GM12878 (cell line): ENCODE measurements at regions not wholly inside any gene's neighbourhood (a gene's known extent, or its start where the extent isn't known, plus 50 kb on each side); places are given as distances from the start of the nearest gene placed in this dataset.

ENCODE experiments used
- FOXK2 ChIP-seq: fragments of 450-650 bp; IDR thresholded peaks from 2 replicates; pipeline ENCODE4 v1.6.1; 2017; ENCODE audit warnings: mild to moderate bottlenecking, moderate library complexity
- IKZF1 ChIP-seq: fragments of 450-650 bp; conservative IDR thresholded peaks from 2 replicates; pipeline ENCODE4 v1.6.1; 2017; ENCODE audit warnings: antibody characterized with exemption, mild to moderate bottlenecking
- PML ChIP-seq: IDR thresholded peaks from 2 replicates; pipeline ENCODE4 v1.6.1; 2012; ENCODE audit warnings: low read length, inconsistent platforms
- WRNIP1 ChIP-seq: IDR thresholded peaks from 2 replicates; pipeline ENCODE4 v1.6.1; 2011; ENCODE audit warnings: low read depth, low read length, improper control_type of control experiment, borderline replicate concordance
- TF ChIP-seq, protein P1 (sequence below): IDR thresholded peaks from 2 replicates; pipeline ENCODE4 v1.6.1; 2012; ENCODE audit warnings: improper control_type of control experiment, low read depth, low read length; ENCODE audit not compliant: insufficient replicate concordance
- TF ChIP-seq, protein P2 (sequence below): fragments of 450-650 bp; formaldehyde crosslinking; IDR thresholded peaks from 2 replicates; pipeline ENCODE4 v1.4.0; 2022; ENCODE audit warnings: mild to moderate bottlenecking, moderate library complexity
- TF ChIP-seq, protein P3 (sequence below): fragments of 450-650 bp; IDR thresholded peaks from 2 replicates; pipeline ENCODE4 v1.6.1; 2016; ENCODE audit warnings: mild to moderate bottlenecking, moderate library complexity, borderline replicate concordance

DNA sequence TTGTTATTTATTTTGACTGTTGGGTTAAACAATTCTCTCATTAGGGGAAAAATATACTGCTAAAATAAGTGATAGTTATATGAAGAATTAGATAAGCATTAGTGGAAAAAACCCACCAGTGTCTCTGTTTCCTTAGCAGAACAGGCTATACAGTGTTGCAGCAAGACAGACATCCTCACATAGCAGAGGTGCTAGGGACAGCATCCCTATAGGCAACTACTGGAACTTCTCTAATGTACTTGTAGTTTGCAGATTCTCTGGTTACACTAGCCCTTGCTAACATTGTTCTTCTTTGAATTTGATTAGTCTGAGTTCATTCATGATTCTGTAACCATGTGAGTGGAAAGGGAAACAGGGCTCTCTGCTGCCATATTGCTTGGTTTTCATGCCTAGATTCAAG, 661.8 kb upstream of the RGMB start (continued):
- TF ChIP-seq, protein P1, sequence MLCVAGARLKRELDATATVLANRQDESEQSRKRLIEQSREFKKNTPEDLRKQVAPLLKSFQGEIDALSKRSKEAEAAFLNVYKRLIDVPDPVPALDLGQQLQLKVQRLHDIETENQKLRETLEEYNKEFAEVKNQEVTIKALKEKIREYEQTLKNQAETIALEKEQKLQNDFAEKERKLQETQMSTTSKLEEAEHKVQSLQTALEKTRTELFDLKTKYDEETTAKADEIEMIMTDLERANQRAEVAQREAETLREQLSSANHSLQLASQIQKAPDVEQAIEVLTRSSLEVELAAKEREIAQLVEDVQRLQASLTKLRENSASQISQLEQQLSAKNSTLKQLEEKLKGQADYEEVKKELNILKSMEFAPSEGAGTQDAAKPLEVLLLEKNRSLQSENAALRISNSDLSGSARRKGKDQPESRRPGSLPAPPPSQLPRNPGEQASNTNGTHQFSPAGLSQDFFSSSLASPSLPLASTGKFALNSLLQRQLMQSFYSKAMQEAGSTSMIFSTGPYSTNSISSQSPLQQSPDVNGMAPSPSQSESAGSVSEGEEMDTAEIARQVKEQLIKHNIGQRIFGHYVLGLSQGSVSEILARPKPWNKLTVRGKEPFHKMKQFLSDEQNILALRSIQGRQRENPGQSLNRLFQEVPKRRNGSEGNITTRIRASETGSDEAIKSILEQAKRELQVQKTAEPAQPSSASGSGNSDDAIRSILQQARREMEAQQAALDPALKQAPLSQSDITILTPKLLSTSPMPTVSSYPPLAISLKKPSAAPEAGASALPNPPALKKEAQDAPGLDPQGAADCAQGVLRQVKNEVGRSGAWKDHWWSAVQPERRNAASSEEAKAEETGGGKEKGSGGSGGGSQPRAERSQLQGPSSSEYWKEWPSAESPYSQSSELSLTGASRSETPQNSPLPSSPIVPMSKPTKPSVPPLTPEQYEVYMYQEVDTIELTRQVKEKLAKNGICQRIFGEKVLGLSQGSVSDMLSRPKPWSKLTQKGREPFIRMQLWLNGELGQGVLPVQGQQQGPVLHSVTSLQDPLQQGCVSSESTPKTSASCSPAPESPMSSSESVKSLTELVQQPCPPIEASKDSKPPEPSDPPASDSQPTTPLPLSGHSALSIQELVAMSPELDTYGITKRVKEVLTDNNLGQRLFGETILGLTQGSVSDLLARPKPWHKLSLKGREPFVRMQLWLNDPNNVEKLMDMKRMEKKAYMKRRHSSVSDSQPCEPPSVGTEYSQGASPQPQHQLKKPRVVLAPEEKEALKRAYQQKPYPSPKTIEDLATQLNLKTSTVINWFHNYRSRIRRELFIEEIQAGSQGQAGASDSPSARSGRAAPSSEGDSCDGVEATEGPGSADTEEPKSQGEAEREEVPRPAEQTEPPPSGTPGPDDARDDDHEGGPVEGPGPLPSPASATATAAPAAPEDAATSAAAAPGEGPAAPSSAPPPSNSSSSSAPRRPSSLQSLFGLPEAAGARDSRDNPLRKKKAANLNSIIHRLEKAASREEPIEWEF, result no peak
- TF ChIP-seq WRNIP1, result no peak
- TF ChIP-seq PML, result no peak
- TF ChIP-seq FOXK2, result no peak
- TF ChIP-seq, protein P2, sequence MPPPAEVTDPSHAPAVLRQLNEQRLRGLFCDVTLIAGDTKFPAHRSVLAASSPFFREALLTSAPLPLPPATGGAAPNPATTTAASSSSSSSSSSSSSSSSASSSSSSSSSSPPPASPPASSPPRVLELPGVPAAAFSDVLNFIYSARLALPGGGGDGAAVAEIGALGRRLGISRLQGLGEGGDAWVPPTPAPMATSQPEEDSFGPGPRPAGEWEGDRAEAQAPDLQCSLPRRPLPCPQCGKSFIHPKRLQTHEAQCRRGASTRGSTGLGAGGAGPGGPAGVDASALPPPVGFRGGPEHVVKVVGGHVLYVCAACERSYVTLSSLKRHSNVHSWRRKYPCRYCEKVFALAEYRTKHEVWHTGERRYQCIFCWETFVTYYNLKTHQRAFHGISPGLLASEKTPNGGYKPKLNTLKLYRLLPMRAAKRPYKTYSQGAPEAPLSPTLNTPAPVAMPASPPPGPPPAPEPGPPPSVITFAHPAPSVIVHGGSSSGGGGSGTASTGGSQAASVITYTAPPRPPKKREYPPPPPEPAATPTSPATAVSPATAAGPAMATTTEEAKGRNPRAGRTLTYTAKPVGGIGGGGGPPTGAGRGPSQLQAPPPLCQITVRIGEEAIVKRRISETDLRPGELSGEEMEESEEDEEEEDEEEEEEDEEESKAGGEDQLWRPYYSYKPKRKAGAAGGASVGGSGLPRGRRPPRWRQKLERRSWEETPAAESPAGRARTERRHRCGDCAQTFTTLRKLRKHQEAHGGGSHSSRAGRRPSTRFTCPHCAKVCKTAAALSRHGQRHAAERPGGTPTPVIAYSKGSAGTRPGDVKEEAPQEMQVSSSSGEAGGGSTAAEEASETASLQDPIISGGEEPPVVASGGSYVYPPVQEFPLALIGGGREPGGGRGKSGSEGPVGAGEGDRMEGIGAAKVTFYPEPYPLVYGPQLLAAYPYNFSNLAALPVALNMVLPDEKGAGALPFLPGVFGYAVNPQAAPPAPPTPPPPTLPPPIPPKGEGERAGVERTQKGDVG, result no peak
- TF ChIP-seq, protein P3, sequence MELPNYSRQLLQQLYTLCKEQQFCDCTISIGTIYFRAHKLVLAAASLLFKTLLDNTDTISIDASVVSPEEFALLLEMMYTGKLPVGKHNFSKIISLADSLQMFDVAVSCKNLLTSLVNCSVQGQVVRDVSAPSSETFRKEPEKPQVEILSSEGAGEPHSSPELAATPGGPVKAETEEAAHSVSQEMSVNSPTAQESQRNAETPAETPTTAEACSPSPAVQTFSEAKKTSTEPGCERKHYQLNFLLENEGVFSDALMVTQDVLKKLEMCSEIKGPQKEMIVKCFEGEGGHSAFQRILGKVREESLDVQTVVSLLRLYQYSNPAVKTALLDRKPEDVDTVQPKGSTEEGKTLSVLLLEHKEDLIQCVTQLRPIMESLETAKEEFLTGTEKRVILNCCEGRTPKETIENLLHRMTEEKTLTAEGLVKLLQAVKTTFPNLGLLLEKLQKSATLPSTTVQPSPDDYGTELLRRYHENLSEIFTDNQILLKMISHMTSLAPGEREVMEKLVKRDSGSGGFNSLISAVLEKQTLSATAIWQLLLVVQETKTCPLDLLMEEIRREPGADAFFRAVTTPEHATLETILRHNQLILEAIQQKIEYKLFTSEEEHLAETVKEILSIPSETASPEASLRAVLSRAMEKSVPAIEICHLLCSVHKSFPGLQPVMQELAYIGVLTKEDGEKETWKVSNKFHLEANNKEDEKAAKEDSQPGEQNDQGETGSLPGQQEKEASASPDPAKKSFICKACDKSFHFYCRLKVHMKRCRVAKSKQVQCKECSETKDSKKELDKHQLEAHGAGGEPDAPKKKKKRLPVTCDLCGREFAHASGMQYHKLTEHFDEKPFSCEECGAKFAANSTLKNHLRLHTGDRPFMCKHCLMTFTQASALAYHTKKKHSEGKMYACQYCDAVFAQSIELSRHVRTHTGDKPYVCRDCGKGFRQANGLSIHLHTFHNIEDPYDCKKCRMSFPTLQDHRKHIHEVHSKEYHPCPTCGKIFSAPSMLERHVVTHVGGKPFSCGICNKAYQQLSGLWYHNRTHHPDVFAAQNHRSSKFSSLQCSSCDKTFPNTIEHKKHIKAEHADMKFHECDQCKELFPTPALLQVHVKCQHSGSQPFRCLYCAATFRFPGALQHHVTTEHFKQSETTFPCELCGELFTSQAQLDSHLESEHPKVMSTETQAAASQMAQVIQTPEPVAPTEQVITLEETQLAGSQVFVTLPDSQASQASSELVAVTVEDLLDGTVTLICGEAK, result no peak
- no peak for TF ChIP-seq IKZF1
- TF ChIP-seq, all 136 proteins: peak for 0
